HG03520 (cell line): ENCODE measurements at regions not wholly inside any gene's neighbourhood (a gene's known extent, or its start where the extent isn't known, plus 50 kb on each side); places are given as distances from the start of the nearest gene placed in this dataset.
"Not testable (repeated sequence)": the region's sequence is repeated elsewhere in the genome, so short reads cannot be mapped to it uniquely, and the experiment has no call there.

Source experiments
- ATAC-seq: cut with Tn5 transposase; IDR thresholded peaks from one replicate; pipeline ENCODE4 v1.9.1; 2021; ENCODE audit warnings: mild to moderate bottlenecking, moderate library complexity; ENCODE audit not compliant: unreplicated experiment

DNA sequence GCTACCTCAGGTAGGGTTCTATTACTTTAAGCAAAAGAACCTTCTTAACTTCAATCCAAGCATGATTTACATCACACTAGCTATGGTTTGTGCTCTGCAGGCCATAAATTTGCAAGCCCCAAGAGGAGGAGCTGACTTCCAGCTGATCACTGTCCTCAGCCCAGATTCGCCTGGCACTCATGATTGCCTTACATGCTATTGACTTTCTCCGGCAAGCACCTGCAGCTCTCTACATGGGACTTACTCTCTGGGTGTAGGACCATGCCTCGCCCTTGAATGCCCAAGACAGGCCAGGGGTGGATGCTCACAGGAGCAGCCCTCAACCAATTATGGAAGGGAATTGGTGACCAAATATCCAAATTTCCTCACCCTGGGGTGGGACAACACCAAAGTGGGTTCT is 99.8 kb downstream of the ESM1 start:
- no peak for ATAC-seq

DNA sequence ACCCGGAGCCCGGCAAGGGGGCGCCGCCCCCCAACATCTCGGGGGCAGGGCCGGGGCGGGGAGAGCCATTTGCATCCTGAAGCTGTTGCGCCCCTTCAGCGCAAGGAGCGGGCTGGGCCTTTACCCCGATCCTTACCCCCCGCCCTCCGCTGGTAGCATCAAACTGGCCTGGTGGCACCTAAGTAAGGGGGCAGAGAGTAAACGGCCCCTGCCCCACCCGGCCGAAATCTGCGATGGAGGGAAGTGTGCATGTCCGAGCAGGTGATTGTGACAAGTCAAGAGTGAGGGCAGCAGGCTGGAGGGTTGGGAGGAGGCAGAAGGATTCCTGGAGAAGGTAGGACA is 101.2 kb downstream of the ESM1 start:
- no peak for ATAC-seq

DNA sequence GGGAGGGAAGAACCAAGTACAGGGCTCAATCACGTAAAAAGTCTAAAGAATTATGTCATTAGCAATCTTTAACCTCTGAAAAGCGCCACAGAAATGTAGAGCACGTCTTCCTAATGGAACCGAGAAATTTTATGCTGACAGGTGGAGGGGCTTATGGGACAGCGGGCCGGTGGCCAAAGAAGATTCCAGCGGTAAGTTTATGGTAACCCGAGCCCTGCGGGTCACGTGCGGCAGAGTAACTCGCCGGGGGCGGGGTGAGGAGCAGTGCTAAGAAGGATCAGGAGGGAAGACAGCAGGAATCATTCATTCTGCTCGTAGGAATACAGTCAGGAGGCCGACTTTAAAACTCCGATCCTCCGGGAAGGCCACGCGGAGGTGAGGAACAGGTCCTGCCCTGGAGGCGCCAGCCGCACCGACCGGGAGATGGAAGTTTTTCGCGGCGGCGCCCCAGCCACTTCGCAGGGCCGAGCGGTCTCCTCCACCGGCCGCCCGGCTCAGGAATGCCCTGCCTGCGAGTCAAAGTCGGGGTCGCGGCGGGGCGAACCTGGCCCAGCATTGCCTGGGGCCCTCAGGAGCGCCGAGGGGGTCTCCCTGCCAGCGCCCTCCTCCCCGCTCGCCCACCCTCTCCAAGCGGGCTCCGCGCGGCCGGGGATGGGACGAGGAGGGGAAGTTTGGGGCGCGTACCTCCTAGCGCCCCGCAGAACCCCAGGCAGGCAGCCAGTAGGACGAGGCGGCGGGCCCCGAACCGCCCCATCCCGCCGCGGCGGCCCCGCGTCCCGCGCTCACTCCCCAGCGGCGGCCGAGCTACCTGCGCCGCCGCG is 101.8 kb downstream of the ESM1 start:
- no peak for ATAC-seq

DNA sequence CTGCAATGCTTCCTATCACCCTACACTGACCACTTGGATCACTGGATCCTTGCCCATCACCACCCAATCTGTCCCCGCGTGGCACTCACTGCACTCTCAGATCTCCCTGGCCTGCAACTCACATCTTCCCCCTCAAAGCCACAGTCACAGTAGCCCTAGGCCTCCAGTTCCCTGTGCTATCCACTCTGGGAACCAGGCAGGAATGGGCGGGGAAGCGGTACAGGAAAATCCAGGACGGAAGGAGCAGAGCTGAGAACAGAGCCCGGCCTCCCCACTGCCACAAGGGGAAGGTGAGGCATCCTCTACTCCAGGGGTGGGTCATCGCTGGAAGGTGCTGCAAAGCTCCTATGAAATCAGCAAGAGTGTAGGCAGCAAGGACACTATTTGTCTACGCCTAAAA is 102.6 kb downstream of the ESM1 start:
- no peak for ATAC-seq

DNA sequence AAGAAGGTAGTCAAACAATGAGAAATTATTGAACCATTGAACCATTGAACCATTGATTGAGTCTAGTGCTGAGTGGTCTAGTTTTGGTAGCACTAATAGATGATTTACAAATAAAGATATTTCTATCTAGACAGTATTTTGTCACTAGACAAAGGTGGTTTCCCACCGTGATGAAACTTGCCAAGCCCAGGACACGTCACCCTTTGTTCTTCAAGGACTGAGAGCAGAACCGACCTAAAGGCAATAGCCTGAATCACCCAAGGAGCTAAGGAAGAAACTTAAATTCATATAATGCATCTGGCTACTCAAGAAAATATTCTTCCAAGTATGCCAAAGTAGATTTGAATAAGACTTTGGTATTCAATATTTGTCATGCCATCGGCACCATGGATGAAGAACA is 103.3 kb downstream of the ESM1 start:
- ATAC-seq, result no peak

DNA sequence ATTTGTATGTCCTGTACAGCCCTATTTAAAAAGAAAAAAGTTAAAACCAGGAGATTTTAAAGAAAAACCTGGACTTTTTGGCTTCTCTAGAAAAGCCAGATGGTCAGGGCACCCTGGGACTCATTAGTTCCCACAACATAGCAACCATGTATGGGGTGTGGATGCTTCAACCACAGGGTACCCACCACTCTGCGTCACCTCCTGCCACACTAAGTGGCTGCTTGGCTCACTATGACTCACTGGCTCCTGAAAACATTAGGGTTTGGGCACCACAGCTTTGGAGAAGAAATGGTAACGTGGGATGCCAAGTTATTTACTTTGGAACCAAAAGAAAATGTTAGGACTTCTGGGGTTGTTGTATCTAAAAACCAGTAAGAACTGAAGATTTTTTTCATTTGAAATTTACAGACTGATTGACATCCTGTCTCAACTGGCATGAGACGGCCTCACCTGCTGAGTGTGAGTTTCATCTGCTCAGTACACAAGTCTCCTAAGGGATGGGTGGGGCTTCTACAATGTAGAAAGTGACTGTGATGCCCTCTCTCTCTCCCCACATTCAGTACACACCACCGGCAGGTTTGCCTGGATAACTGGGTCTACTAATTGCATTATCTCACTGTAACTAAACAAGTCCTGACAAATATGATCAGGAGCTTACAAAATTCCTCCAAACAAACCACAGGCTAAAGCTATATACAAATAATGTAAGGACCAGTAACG is 103.9 kb downstream of the ESM1 start:
- ATAC-seq, result no peak

DNA sequence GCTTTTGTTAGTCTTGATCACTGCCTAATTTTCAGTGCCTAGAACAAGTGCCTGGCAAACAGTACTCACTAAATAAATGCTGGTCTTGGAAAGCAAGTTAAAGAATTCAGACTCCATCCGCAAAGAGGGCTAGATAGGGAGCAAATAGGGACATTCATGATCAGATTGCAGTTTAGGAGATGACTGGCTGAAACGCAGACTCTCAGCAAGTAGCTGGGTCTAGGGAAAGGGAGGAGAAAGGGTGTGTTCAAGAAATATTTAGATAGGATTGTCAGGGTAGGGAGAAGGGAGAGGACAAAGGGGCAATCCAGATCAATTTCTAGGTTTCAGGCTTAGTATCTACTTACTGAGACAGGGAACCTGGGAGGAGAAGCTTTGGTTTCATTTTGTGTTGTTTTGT is 108.4 kb downstream of the ESM1 start:
- ATAC-seq, result no peak

DNA sequence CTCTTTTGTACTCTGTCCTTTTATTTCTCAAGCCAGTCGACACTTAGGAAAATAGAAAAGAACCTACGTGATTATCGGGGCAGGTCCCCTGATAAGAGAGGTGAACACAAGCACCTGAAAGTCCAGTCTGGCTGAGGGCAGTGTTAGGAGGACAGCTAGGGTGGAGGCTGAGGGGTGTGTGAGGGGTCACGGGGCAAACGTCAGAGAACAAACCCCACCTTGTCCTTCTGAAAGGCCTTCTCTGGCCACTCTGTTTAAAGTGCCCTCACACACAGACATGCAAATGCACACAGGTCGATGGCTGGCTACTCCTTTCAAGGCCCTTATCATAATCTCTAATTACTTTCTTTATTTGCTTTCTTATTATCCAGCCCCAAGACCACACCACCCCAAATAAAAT is 108.8 kb downstream of the ESM1 start:
- ATAC-seq, result no peak

DNA sequence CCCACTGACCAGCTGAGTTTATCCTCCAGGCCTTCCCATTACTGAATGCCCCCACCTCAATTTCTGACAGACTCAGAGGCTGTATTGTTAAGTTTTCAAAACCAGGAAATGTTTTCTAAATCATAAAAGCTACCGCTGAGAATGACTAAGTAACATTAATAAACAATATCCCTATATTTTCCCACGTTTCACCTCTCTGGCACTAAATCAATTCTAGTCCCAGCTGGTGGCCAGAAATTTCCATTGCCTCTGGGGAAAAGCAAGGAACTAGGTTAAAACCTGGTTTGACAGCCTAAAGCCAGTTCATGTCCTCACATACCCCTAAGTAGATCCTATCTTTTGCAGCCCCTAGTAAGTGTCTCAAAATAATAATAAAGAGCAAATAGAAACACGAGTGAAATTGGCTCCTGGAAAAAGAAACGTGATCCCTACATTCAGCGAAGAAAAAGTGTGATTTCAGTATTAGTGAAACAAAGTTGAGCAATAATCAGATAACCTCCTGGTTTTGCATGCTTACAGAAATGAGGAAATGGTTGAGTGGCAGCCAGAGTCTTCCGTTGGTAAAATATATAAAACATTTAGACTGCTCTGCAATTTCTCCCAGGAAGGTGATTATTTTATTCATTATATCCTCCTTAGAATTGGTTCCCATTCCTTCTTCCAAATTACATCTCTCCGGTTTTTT is 110.9 kb downstream of the ESM1 start:
- ATAC-seq, result no peak

DNA sequence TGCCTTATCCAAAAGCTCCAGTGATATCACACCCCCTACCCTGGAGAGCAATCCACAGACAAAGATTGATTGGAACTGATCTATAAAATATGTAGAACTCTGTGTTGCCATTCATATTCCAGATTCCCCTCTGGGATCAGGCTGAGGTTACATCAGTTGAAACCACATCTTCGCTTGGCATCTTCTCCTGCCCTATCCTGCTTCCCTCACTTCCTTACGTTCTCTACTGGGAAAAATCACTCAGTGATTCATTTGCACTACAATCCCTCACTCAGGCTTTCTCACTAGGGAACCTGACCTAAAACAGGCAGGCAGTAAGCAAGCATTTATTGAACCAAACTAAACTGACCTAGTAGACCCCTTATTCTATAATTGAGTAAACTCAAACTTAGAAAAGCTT is 111.7 kb downstream of the ESM1 start:
- no peak for ATAC-seq

DNA sequence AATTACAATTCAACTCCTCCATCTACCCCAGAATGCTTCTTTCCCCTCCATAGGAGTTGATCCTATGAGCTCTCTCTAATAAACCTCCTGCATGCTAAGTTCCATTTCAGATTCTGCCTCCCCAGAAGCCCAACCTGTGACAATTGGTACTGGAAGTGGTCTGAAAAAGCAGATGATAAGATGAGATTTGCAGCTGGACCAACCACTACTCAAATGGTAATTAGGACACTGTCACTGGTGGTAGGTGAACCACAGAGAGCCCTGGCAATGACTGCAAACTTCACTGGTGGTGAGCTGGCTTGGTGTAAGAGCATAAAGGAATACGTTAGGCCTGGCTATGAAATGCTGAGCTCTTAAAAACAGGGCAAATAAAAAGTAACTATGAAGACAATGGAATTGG is 112.6 kb downstream of the ESM1 start:
- ATAC-seq, result no peak

DNA sequence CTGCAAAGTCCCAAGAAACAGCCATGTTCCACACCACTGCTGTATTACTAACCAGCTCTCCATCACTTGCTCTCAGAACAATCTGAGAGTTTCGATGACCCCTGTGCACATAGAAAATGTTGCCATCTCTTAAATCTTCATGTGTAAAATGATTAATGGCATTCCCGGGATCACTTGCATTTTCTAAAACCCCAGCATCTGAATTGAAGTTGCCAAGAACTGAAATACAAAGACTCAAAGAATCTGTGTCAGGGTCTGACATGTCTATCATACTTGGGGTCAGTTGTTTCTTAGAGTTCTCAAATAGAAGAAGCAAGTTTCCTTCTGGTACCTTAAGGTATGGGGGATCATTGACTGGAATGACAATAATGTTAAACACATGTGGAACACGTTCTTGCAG is 115.1 kb downstream of the ESM1 start:
- no peak for ATAC-seq

DNA sequence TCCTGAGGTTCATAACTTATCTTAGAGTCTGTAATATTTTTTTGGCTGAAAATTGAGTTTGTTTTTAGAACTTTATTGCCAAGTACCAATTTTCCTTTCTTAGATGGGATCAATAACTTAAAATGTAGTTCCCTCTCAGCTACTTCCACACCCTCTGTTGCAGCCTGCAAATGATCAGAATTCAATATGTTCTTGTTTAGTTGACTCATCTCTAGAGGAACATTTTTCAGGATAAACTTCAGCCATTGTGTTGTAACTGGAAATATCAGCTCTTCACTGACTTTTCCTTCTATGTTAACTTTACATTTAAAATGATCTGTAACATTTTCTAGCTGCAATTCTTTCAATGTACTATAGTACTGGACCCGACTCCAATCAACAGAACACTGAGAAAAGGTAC is 115.7 kb downstream of the ESM1 start:
- ATAC-seq, result no peak

DNA sequence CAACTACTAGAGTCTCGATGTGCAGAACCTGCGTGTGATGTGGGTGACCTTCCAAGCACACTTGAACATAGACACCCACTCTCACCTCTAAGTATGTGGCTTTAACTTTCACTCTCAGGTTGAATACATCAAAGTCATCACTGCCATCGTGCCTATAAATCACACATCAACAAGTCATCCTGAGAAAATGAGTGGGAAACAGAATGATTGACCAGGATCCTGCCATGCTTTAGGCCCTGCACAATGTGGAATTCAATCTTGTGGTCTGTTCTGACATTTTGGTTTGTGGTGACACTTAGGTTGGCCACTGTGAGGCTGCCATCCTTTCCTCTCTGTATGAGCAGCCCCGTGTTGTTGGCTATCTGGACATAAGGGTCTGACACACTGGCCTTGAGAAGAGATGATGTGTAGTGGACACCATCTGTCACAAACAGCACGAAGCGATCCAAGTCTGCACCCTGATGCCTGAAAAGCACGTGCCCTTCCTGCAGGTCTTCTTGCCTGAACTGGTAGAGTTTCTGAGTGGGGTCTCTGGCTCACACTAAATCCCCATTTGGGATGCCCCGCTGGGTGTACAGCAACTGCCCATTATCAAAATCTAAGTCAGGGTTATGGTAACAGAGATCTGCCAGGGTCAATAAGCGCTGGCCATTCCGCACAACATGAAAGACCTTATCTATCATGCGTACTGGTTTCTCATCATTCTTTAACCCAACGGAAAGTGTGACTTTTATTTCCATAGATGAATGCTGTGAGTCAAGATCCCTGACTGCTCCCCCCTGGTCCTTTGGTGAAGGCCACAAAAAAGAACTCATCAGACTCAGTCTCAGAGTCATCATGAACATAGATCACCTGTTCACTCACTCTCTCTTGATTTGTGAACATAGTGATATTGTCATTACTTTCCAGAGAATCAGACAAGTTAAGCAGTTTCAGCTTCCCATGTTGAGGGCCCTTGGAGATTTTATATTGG is 116.6 kb downstream of the ESM1 start:
- no peak for ATAC-seq

DNA sequence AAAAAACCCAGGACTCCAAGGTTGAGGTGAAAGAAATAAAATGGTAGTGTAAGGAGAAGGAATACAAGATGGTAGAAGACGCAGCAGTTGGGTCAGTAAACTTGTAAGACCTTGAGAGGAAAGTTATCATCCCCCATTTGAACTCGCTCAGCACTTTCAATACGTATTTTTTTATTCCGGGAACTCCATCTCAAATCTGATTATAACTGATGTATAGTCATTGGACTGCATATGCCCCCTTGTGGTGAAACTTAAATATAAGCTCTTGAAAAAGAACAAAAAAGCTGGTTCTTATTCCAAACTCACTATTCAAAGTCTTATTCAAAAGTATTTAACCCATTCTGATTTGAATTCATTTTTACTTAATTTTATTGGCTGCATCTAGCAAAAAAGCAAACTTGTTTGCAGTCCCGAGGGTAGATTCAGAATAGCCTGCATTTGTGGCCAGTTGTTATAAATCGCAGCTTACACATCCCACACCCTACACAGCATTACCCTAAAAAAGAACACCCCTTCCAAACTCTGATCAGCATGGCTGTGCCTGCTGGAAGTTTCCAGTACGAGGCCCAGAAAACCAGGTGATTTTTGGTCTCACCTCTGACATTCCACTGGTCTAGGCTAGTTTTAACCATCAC is 118.0 kb downstream of the ESM1 start:
- ATAC-seq, result no peak

DNA sequence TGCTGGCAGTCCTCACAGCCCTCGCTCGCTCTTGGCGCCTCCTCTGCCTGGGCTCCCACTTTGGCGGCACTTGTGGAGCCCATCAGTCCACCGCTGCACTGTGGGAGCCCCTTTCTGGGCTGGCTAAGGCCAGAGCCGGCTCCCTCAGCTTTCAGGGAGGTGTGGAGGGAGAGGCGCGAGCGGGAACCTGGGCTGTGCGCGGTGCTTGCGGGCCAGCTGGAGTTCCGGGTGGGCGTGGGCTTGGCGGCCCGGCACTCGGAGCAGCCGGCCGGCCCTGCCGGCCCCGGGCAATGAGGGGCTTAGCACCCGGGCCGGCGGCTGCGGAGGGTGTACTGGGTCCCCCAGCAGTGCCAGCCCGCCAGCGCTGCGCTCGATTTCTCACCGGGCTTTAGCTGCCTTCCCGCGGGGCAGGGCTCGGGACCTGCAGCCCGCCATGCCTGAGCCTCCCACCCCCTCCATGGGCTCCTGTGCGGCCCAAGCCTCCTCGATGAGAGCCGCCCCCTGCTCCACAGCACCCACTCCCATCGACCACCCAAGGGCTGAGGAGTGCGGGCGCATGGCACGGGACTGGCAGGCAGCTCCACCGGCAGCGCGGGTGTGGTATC is 120.4 kb downstream of the ESM1 start:
- ATAC-seq, result not testable (repeated sequence)

DNA sequence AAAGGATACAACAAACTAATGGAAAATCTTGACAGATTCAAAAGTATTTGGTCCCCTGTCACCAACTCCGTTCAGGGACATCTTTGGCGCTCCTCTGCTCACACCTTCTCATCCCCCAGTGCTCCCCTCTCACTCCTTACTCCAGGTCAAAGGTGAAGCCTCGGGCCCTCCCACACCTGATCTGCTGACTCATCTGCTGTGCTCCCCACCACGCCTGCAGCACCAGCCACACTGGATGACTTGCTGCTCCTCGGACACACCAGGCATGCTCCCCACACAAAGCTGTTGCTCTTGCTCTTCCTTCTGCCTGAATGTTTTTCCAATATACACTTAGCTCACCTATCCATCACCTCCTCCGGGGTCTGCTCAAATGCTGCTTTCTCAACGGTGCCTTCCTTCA is 123.4 kb downstream of the ESM1 start:
- no peak for ATAC-seq

DNA sequence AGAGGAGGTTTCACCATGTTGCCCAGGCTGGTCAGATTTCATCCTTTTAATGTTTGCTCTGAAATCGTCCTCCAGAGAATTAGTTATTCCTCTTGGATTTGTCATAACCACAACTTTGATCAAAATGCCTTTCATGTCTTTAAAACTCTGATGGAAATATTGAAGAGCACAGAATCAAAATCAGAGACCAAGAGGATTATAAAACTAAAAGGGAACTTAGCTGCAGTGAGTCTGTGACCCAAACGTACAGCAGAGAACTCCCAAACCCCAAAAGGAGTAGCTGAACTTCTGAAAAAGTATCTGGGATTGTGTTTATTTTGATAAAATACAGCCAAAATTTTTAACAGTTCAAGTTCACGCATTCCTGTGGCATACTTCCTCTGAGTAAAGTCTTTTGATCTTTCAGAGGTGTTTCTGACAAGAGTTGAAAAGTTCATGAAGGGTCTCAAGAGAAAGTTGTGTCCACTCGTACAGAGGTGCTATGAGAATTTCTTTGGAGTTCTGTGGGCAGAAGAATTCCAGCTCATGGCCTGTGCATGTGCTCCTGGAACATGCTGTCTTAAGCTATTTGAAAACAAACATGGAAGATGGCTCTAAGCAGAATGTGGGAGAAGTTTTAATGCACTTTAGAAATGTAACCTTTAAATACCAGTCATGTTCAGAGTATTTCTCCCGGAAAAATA is 124.0 kb downstream of the ESM1 start:
- no peak for ATAC-seq

DNA sequence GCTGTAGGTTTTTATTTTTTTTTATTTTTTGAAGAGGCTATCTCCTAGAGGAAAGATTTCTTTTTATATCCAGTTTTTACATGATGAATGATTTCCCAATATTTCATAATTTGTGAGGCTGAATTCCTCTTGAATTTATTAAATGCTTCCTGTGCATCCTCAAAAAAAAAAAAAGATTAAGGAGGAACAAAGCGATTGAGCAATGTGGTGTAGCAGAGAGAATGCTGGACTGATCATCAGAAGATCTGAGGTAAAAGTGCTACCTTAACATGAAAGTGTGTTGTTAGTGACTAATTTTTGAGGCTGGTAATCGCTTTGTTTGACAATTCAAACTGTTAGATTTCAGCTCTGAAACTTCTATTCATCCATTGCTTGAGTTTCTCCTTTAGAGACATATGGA is 125.1 kb downstream of the ESM1 start:
- no peak for ATAC-seq
